ENCODE measurements at regions not wholly inside any gene's neighbourhood (a gene's known extent, or its start where the extent isn't known, plus 50 kb on each side); places are given as distances from the start of the nearest gene placed in this dataset.

- no peak overlapping the region for H3K4me3 ChIP-seq (ENCODE audit: low read depth, low read length)
- H3K9me3 ChIP-seq (ENCODE audit: severe bottlenecking), result no peaks in the 10 kb centered on the region
- no peaks in the 10 kb centered on the region for H3K27me3 ChIP-seq (ENCODE audit: insufficient read depth, low read depth, severe bottlenecking)
- DNase-seq, result no peak
- H3K36me3 ChIP-seq, result no peaks in the 10 kb centered on the region
- TF ChIP-seq CTCF (IDR thresholded peaks at IDR 0.05; ENCODE audit: low read depth, low read length), result no peak
- H3K27ac ChIP-seq, result no peak overlapping the region
Measured at GRCh38 chr7:52854681-52855080, 180.8 kb upstream of the POM121L12 start.

- Histone ChIP-seq H3K9me3 (ENCODE audit: severe bottlenecking) (no peaks in the 10 kb centered on the region), H3K27ac (no peak overlapping the region), H3K27me3 (ENCODE audit: insufficient read depth, low read depth, severe bottlenecking) (no peaks in the 10 kb centered on the region)
Measured at GRCh38 chr7:52851547-52851946, 183.9 kb upstream of the POM121L12 start.

GRCh38 chr7:52843436-52843835 lies 192.0 kb upstream of the POM121L12 start:
- no peak for TF ChIP-seq CTCF (IDR thresholded peaks at IDR 0.05; ENCODE audit: low read depth, low read length)
- Histone ChIP-seq H3K4me3 (ENCODE audit: low read depth, low read length) (no peak overlapping the region), H3K9me3 (ENCODE audit: severe bottlenecking) (no peaks in the 10 kb centered on the region), H3K36me3 (no peaks in the 10 kb centered on the region), H3K27me3 (ENCODE audit: insufficient read depth, low read depth, severe bottlenecking) (no peaks in the 10 kb centered on the region), H3K27ac (no peak overlapping the region)
- DNase-seq, result no peak

More at GRCh38 chr7:52851547-52851946, 183.9 kb upstream of the POM121L12 start:
- TF ChIP-seq CTCF (IDR thresholded peaks at IDR 0.05; ENCODE audit: low read depth, low read length), result no peak
- no peak for DNase-seq
- no peaks in the 10 kb centered on the region for H3K36me3 ChIP-seq
- H3K4me3 ChIP-seq (ENCODE audit: low read depth, low read length), result no peak overlapping the region

- Histone ChIP-seq H3K4me3 (ENCODE audit: low read depth, low read length) (no peak overlapping the region), H3K27me3 (ENCODE audit: insufficient read depth, low read depth, severe bottlenecking) (no peaks in the 10 kb centered on the region), H3K27ac (no peak overlapping the region), H3K9me3 (ENCODE audit: severe bottlenecking) (no peaks in the 10 kb centered on the region), H3K36me3 (no peaks in the 10 kb centered on the region)
- no peak for DNase-seq
- TF ChIP-seq CTCF (IDR thresholded peaks at IDR 0.05; ENCODE audit: low read depth, low read length), result no peak
Measured at GRCh38 chr7:52842202-52842900, 193.1 kb upstream of the POM121L12 start.

- no peak overlapping the region for H3K27ac ChIP-seq
Measured at GRCh38 chr7:52838981-52839411, 196.4 kb upstream of the POM121L12 start.

More at GRCh38 chr7:52838981-52839411, 196.4 kb upstream of the POM121L12 start:
- H3K9me3 ChIP-seq (ENCODE audit: severe bottlenecking), result no peaks in the 10 kb centered on the region
- H3K27me3 ChIP-seq (ENCODE audit: insufficient read depth, low read depth, severe bottlenecking), result no peaks in the 10 kb centered on the region
- no peak for DNase-seq
- no peaks in the 10 kb centered on the region for H3K36me3 ChIP-seq
- TF ChIP-seq CTCF (IDR thresholded peaks at IDR 0.05; ENCODE audit: low read depth, low read length), result no peak
- no peak overlapping the region for H3K4me3 ChIP-seq (ENCODE audit: low read depth, low read length)

Data from WERI-Rb-1 (cell line).